Gastrocnemius medialis (tissue), 4 donors: ENCODE measurements at regions not wholly inside any gene's neighbourhood (a gene's known extent, or its start where the extent isn't known, plus 50 kb on each side); places are given as distances from the start of the nearest gene placed in this dataset.

Source experiments
- ATAC-seq, 2 donors: fragments of 150-250 bp; one replicate each; pipeline ENCODE4 v1.9.1; 2016
- DNase-seq, 2 donors: peaks; one replicate each; pipeline ENCODE4 v3.0.0-alpha.2; 2019
- H3K27ac ChIP-seq, 4 donors: fragments of 200-600 bp; sonication (generic); 1 replicate in 1 of 4; 2 replicates in 3 of 4; pipeline ENCODE4 v1.5.1; 2016 to 2018; ENCODE audit warnings: mild to moderate bottlenecking in 2 of 4, moderate library complexity in 1 of 4
- H3K27me3 ChIP-seq, 3 donors: fragments of 200-600 bp; sonication (generic) in 2 of 3; 1 replicate in 1 of 3; 2 replicates in 2 of 3; pipeline versions ENCODE4 v1.5.1 to v1.6.0; 2016 to 2019; ENCODE audit warnings: mild to moderate bottlenecking in 1 of 3, moderate library complexity in 1 of 3
- H3K36me3 ChIP-seq, 2 donors: fragments of 200-600 bp; sonication (generic) in 1 of 2; one replicate each; pipeline ENCODE4 v1.5.1; 2017 to 2018
- H3K4me1 ChIP-seq, 2 donors: fragments of 200-600 bp; sonication (generic) in 1 of 2; one replicate each; pipeline ENCODE4 v1.5.1; 2016 to 2017; ENCODE audit warnings: mild to moderate bottlenecking in 2 of 2
- H3K4me3 ChIP-seq, 4 donors: fragments of 200-600 bp; sonication (generic) in 3 of 4; 1 replicate in 1 of 4; 2 replicates in 3 of 4; pipeline ENCODE4 v1.5.1; 2016 to 2019; ENCODE audit warnings: mild to moderate bottlenecking in 2 of 4
- H3K9me3 ChIP-seq, 3 donors: fragments of 200-600 bp; sonication (generic) in 2 of 3; 1 replicate in 1 of 3; 2 replicates in 2 of 3; pipeline ENCODE4 v1.5.1; 2016 to 2019
- CTCF ChIP-seq, 5 experiments: fragments of 450-650 bp in 3 of 5; fragments of 200-600 bp in 2 of 5; sonication (generic) in 2 of 5; IDR thresholded peaks in 4 of 5; conservative IDR thresholded peaks in 1 of 5; 1 replicate in 4 of 5; 2 replicates in 1 of 5; pipeline ENCODE4 v1.5.1; 2016 to 2019; ENCODE audit warnings: antibody characterized with exemption in 5 of 5, mild to moderate bottlenecking in 3 of 5, moderate library complexity in 3 of 5
- POLR2A ChIP-seq, 2 donors: fragments of 450-650 bp; IDR thresholded peaks; one replicate each; pipeline ENCODE4 v1.6.1; 2017; ENCODE audit warnings: antibody characterized with exemption in 2 of 2, mild to moderate bottlenecking in 2 of 2, moderate library complexity in 2 of 2
- in situ Hi-C, 4 donors: fragments of 200-750 bp; cut with MboI; loops; one replicate each; pipeline versions ENCODE4 v1.15.0 to v1.8.0; 2017; ENCODE audit warnings: low sequenced_read_pairs in 4 of 4
- intact Hi-C: fragments of 100-400 bp; cut with DNase I; formaldehyde crosslinking; loops from one replicate; pipeline ENCODE4 v1.15.1; 2023; ENCODE audit warnings: low total_unique reads

GRCh38 chr14:98181241-98181640, 1090.8 kb downstream of the BCL11B start:
- intact Hi-C loops: no loop called here
- no peaks in the 10 kb centered on the region for H3K27me3 ChIP-seq
- H3K27ac ChIP-seq: no peak overlapping the region
- no peak for TF ChIP-seq CTCF (IDR thresholded peaks at IDR 0.05 in 4 of 5, conservative IDR thresholded peaks at IDR 0.05 in 1 of 5)
- TF ChIP-seq POLR2A (IDR thresholded peaks at IDR 0.05): no peak
- in situ Hi-C loops: no loop called here
- ATAC-seq (no peak), DNase-seq (no peak)
- H3K9me3 ChIP-seq: no peaks in the 10 kb centered on the region
- no peaks in the 10 kb centered on the region for H3K4me1 ChIP-seq
- H3K36me3 ChIP-seq: no peaks in the 10 kb centered on the region
- H3K4me3 ChIP-seq: no peak overlapping the region

- Histone ChIP-seq H3K27ac (no peak overlapping the region), H3K4me3 (no peak overlapping the region), H3K4me1 (no peaks in the 10 kb centered on the region), H3K27me3 (no peaks in the 10 kb centered on the region), H3K9me3 (no peaks in the 10 kb centered on the region), H3K36me3 (no peaks in the 10 kb centered on the region)
- no peak for TF ChIP-seq CTCF (IDR thresholded peaks at IDR 0.05 in 4 of 5, conservative IDR thresholded peaks at IDR 0.05 in 1 of 5)
- TF ChIP-seq POLR2A (IDR thresholded peaks at IDR 0.05): no peak
- intact Hi-C loops (no loop called here), in situ Hi-C loops (no loop called here)
- no peak for DNase-seq
- ATAC-seq: no peak
These were observed 1090.2 kb downstream of the BCL11B start for GRCh38 chr14:98181768-98182167.

GRCh38 chr14:98182393-98183055, 1089.5 kb downstream of the BCL11B start:
- no peak for ATAC-seq
- no peaks in the 10 kb centered on the region for H3K27me3 ChIP-seq
- no peak for DNase-seq
- H3K4me1 ChIP-seq: no peaks in the 10 kb centered on the region
- TF ChIP-seq POLR2A (IDR thresholded peaks at IDR 0.05) (no peak), CTCF (IDR thresholded peaks at IDR 0.05 in 4 of 5, conservative IDR thresholded peaks at IDR 0.05 in 1 of 5) (no peak)
- no peaks in the 10 kb centered on the region for H3K36me3 ChIP-seq
- H3K4me3 ChIP-seq: no peak overlapping the region
- no peaks in the 10 kb centered on the region for H3K9me3 ChIP-seq
- no peak overlapping the region for H3K27ac ChIP-seq
- in situ Hi-C loops (no loop called here), intact Hi-C loops (no loop called here)

- no peaks in the 10 kb centered on the region for H3K36me3 ChIP-seq
- intact Hi-C loops: no loop called here
- no peaks in the 10 kb centered on the region for H3K9me3 ChIP-seq
- ATAC-seq (no peak), DNase-seq (no peak)
- in situ Hi-C loops: no loop called here
- TF ChIP-seq CTCF (IDR thresholded peaks at IDR 0.05 in 4 of 5, conservative IDR thresholded peaks at IDR 0.05 in 1 of 5) (no peak), POLR2A (IDR thresholded peaks at IDR 0.05) (no peak)
- H3K4me3 ChIP-seq: no peak overlapping the region
- H3K27me3 ChIP-seq: peaks cover 0 to 3% (median 0%) of the 10 kb centered on the region in 3 donors
- no peaks in the 10 kb centered on the region for H3K4me1 ChIP-seq
- H3K27ac ChIP-seq: no peak overlapping the region
These were observed 1088.4 kb downstream of the BCL11B start for GRCh38 chr14:98183556-98183955.

- intact Hi-C loops (no loop called here), in situ Hi-C loops (no loop called here)
- TF ChIP-seq POLR2A (IDR thresholded peaks at IDR 0.05): no peak
- no peak for TF ChIP-seq CTCF (IDR thresholded peaks at IDR 0.05 in 4 of 5, conservative IDR thresholded peaks at IDR 0.05 in 1 of 5)
These were observed 1087.5 kb downstream of the BCL11B start for GRCh38 chr14:98184457-98184856.

More at GRCh38 chr14:98184457-98184856, 1087.5 kb downstream of the BCL11B start:
- H3K9me3 ChIP-seq: no peaks in the 10 kb centered on the region
- H3K4me3 ChIP-seq: no peak overlapping the region
- peaks cover 0 to 3% (median 0%) of the 10 kb centered on the region in 3 donors for H3K27me3 ChIP-seq
- no peaks in the 10 kb centered on the region for H3K4me1 ChIP-seq
- H3K36me3 ChIP-seq: no peaks in the 10 kb centered on the region
- no peak for ATAC-seq
- no peak overlapping the region for H3K27ac ChIP-seq
- DNase-seq: no peak
